Islet precursor cell (in vitro differentiated cells): ENCODE measurements at regions not wholly inside any gene's neighbourhood (a gene's known extent, or its start where the extent isn't known, plus 50 kb on each side); places are given as distances from the start of the nearest gene placed in this dataset.
"Not testable (repeated sequence)": the region's sequence is repeated elsewhere in the genome, so short reads cannot be mapped to it uniquely, and the experiment has no call there.

ENCODE experiments used
- DNase-seq: peaks from one replicate; pipeline ENCODE4 v3.0.0-alpha.2; 2018

GRCh38 chr14:61153914-61154545 lies 127.1 kb downstream of the TMEM30B start:
- DNase-seq: no peak

- DNase-seq: peak; percentile 91
These were observed 127.7 kb downstream of the TMEM30B start for GRCh38 chr14:61153431-61153830.

- DNase-seq: peak; percentile 81
These were observed 128.2 kb downstream of the TMEM30B start for GRCh38 chr14:61152851-61153364.

GRCh38 chr14:61151251-61151650 lies 129.9 kb downstream of the TMEM30B start:
- DNase-seq: no peak

- DNase-seq: no peak
These were observed 130.3 kb downstream of the TMEM30B start for GRCh38 chr14:61150851-61151250.

- DNase-seq: no peak
These were observed 131.2 kb downstream of the TMEM30B start for GRCh38 chr14:61149896-61150295.

GRCh38 chr14:61148742-61149350 lies 132.3 kb downstream of the TMEM30B start:
- DNase-seq: peak; percentile 12

GRCh38 chr14:61147831-61148549 lies 133.1 kb downstream of the TMEM30B start:
- peak; percentile 68 for DNase-seq

GRCh38 chr14:61147381-61147821 lies 133.7 kb downstream of the TMEM30B start:
- no peak for DNase-seq

- no peak for DNase-seq
These were observed 134.2 kb downstream of the TMEM30B start for GRCh38 chr14:61146899-61147298.

- no peak for DNase-seq
These were observed 135.1 kb downstream of the TMEM30B start for GRCh38 chr14:61145903-61146481.

GRCh38 chr14:61145034-61145902 lies 135.9 kb downstream of the TMEM30B start:
- no peak for DNase-seq

- not testable (repeated sequence) for DNase-seq
These were observed 136.8 kb downstream of the TMEM30B start for GRCh38 chr14:61144117-61145033.

GRCh38 chr14:61140872-61141271 lies 140.3 kb downstream of the TMEM30B start:
- no peak for DNase-seq

GRCh38 chr14:61140271-61140670 lies 140.9 kb downstream of the TMEM30B start:
- DNase-seq: no peak

- DNase-seq: no peak
These were observed 142.0 kb downstream of the TMEM30B start for GRCh38 chr14:61139006-61139599.

- no peak for DNase-seq
These were observed 148.2 kb downstream of the TMEM30B start for GRCh38 chr14:61132894-61133293.

- DNase-seq: no peak
These were observed 148.8 kb downstream of the TMEM30B start for GRCh38 chr14:61132336-61132735.

- no peak for DNase-seq
These were observed 149.6 kb downstream of the SLC38A6 start for GRCh38 chr14:61130512-61131260.

- DNase-seq: no peak
These were observed 148.2 kb downstream of the SLC38A6 start for GRCh38 chr14:61129168-61129745.
